ENCODE measurements at regions not wholly inside any gene's neighbourhood (a gene's known extent, or its start where the extent isn't known, plus 50 kb on each side); places are given as distances from the start of the nearest gene placed in this dataset.

DNA sequence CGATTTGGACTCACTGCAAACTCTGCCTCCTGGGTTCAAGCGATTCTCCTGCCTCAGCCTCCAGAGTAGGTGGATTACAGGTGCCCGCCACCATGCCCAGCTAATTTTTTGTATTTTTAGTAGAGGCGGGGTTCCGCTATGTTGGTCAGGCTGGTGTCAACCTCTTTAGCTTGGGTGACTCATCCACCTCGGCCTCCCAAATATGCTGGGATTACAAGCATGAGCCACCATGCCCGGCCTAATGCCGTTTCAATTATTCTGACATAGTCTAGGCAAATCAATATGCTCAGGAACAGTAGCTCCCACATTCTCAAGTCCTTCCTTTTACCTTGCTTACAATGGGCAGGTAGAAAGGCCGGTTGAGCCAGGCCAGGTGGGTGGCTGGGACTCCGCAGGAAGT is 82.0 kb upstream of the EEA1 start:
- no peak for DNase-seq (ENCODE audit: low read depth in 3 of 3, low spot score in 1 of 3)

DNA sequence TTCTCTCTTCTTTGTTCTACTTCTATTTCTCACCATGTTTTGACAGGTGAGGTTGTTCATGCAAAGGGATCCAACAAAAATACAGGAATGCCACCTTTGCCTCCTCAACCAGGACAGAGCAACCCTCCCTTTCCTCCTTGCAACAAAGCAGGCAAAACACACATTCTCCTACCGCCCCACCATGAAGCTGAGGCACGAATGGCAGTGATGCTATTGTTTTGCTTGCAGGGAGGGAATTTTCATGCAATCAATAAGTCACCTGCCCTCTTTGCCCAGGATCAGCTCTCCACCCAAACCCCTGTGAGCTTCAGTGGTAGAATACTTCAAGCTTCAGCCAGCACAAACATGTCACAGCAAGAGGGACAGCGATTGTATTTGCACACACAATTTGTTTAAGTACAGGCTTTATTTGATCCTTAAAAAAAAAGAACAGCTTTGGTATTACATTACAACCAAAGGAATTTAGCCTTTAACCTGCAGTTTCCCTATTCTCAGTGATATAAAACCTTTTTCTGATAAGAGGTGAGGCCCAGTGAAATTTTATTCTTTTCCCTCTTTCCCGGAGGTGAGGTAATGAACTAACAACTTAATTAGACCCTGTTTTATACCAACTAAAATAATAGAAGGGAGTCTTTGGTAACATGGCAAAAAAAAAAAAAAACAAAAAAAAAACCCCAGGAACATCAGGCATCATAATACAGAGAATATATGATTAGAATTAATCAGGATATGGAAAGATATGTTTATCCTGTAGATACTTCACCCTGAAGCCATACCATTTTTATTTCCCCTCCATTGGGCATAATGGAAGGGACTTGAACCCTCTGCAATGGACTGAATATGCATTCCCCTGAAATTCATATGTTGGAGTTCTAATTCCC is 87.0 kb upstream of the EEA1 start:
- no peak for DNase-seq (ENCODE audit: low read depth in 3 of 3, low spot score in 1 of 3)

DNA sequence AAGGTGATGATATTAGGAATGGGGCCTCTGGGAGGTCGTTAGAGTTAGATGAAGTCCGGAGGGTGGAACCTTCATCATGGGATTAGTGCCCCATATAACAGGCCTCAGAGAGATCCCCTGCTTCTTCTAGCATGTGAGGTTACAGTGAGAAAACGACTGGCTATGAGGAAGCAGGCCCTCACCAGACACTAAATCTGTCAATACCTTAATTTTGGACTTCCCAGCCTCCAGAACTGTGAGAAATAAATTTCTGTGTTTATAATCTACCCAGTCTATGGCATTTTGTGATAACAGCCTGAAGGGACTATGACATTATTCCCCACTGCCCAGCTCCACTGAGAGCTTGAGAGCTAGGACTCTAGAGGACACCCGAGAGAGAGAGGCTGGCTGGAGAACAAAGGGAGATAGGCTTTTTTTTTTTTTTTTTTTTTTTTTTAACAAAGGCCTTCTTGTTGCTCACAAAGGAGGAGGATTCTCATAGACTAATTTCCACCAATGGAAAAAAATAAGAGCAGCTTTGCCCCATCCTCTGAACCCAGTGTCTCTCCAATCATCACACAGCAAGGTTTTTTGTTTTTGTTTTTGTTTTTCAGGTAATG is 87.8 kb upstream of the EEA1 start:
- no peak for DNase-seq (ENCODE audit: low read depth in 3 of 3, low spot score in 1 of 3)

DNA sequence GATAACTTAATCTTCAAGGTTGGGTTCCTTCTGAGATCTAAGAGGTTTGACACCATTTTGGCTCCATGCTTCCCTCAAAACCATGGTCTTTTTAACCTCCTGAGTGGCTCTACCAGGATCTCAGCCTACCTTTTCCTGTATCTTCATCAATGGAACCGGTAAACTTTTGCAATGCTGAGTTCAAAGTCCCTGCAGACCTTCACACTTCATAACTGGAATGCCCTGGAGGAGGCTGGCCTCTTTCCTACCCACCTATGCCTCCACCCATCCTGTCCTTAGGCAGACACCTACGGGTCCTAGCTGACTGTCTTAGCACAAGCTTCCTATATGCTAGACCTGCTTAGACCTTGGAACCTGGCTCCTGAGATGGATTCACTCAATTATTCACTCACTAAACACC is 89.5 kb upstream of the EEA1 start:
- no peak for DNase-seq (ENCODE audit: low read depth in 3 of 3, low spot score in 1 of 3)

DNA sequence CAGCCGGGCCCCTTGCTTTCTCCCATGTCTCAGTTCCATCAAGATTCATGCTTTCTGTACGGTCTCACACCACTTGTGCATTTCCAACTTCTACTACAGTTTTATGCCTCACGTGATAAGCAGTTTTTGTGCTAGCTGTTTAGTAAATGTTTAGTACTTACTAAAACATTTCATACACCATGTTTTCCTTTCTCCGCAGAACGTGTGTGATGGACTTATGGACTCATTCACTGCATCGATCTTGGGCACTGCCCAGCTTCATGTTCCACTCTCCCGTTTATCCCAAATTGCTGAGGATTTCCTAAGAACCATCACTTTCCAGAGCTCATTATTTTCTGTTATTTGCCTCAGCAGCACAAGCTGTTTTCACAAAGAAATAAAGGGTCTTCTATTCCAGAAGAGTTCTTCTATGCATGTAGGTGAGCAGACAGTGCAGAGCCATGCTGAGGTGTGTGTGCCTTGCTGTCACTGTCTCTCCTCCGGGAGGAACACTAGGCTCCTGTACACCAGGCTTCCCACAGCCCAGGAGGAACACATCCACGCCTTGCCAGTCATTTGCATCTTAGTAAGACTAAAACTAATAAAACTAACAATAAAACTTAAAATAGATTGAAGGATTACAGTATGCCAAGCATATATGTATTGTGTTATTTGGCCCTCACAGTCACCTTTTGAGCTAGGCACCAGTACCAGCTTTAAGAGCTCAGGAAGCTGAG is 90.3 kb upstream of the EEA1 start:
- DNase-seq (ENCODE audit: low read depth in 3 of 3, low spot score in 1 of 3), result no peak

DNA sequence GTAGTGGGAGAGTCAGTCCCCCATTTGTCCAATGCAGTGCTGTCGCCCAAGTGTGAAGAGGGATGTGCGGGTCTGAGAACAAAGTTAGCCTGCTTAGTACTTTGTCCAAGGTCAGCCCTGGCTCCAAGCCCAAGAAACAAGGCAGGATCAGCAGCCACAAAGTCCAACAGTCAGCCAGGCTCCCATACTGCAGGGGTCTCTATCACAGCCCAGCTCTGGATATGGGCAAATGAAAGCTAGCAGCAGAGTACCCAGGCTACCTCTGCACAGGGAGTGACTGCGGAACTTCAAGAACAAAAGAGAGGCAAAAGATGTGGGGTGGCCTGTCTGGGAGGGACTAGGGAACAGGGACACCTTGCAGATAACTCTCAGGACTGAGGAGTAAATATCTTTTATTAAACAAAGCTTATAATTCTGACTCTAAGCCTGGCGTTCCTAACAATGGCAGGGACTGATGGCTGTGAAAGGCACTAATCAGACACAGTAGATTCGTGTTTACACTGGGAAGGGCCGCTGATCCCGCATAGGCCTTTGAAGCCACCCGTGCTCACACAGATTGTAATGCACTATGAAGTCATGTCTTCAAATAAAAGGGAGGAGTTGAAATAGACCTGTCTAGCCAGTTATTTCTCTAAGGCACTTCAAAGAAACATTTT is 91.0 kb upstream of the EEA1 start:
- no peak for DNase-seq (ENCODE audit: low read depth in 3 of 3, low spot score in 1 of 3)

DNA sequence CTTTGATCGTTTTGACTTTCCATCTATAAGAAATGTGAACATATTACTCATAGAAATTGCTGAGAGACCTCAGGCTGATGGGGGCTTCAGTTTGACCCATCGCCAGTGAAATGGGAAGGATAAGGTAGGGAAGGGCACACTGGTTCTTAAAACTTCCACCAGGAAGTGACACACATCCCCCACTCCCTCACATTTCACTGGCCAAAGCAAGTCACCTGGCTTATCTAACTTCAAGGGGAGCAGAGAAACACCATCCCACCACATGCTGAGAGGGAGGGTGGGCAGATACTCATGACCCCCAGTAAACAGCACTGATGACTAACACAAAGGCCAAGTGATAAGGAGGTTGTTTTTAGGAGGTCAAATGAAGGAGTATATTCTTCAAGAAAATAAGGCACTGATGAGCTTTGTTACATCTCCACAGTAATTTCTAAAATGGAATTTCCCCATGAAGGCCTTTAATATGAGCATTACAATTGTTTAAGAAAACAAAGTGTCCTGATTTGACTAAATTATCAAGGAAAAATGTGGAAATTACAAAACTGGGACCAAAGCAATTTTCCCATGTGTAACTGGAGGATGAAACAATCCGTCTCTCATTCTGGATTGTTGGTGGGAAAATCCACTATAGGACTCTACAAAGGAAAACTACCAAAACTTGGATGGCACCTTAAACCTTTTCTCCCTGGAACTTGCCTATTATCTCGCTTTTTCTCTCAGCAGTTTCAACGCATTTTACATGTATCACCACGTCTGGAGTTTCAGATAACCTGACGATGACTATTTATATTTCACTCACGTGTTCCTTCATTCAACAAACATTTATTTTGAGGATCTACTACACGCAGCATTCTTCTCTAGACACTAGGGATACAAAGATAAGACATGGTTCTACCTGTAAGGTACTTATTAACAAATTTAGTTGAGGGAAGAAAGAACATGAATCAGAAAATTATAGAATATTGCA is 91.8 kb upstream of the EEA1 start:
- DNase-seq (ENCODE audit: low read depth in 3 of 3, low spot score in 1 of 3), result no peak

DNA sequence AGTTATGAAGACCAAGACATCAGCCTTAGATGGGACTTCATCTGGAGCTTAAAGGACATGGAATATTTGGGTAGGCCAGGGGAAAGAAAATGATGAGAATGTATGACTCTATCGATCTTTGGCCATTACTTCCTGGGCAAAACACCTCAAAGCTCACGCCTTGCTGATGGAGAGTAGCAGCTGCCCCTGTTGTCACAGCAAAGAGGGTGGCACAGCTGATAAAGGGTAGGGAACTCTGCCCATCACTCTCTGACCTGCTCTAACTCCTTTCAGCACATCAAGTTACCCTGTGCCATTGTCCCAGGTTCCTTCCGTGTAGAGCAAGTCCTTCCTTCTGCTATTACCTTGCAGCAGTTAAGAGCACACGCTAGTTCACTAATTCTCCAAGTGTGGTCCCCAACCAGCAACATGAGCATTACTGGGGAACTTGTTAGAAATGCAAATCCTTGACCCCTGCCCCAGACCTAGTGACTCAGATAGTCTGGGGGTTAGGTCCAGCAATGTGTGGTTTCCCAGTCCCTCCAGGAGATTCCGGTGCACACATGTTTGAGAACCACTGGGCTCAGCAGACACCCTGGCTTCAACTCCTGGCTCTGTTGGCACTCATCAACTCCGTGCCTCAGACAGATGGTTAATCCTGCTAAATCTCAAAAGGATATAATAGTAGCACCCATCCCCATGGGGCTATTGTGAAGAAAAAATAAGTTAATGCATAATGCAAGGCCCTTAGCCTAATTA is 93.7 kb upstream of the EEA1 start:
- DNase-seq (ENCODE audit: low read depth in 3 of 3, low spot score in 1 of 3), result no peak

DNA sequence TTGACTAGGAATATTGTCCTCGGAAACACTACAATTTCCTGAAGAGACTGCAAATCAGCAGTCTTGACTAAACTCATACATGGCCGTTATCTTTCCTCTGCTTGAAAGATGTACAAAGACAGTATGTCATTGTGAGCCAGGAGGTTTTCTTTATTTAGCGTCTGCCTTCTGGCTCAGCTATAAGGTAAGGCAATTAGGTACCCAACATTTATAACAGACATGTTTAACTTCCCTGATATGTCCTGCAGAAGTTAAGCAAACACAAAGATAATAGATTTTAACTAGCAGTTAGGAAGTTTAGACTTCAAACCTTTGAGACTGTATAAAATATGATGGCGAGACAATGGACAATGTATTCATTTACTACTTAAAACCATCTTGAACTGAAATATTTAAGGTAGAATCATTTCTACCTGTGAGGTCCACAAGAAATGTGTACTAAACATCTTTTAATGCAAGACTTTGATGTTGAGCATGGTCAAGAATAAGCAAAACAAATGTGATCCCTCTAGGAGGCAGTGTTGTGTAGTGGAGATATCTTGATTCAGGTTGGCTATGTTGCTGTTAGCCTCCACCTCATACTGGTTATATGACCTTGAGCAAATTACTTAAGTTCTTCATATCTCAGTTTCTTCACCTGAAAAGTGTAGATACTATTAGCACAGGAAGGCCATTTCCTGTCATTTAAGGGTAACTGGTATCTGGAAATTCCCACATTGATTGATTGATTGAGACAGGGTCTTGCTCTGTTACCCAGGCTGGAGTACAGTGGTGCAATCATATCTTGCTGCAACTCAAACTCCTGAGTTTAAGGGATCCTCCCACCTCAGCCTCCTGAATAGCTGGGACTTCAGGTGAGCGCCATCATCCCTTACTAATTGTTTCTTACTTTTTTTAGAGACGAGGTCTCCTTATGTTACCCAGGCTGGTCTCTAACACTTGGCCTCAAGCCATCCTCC is 96.3 kb upstream of the EEA1 start:
- DNase-seq (ENCODE audit: low read depth in 3 of 3, low spot score in 1 of 3), result no peak

DNA sequence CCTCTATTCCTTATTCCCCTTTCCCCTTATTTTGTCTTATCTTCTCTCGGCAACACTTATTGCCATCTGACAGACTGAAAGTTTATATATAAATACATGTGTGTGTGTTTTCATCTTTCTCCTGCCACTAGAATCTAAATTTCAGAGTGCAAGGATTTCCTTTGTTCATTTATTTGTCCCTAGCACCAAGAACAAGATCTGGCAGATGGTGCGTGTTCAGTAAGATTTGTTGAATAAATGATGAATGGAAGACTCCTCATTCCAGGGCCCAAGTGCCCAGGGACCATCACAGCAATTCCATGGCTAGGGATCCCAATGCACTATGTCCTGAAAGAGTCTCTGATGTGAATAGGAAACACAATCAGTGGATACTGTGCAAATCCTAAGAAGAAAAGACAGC is 97.9 kb upstream of the EEA1 start:
- no peak for DNase-seq (ENCODE audit: low read depth in 3 of 3, low spot score in 1 of 3)

DNA sequence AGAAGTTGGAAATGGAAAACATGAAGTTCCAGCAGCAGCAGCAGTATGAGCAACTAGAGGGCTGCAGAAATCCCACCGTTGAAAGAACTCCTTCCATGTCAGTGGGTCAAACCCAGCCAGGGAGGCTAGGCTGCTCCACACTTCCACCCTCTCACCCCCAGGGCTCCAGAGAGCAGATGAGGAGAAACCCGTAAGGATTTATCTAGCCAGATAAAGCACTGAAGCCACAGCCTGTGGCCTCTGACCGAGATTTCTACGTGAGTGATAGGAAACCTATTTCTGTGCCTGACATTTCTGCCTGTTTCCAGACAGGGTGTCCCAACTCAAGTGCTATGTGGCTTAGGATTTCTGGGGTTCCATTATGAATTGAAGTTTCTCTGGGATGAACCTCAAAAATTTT is 100.0 kb upstream of the EEA1 start:
- DNase-seq (ENCODE audit: low read depth in 3 of 3, low spot score in 1 of 3), result no peak

DNA sequence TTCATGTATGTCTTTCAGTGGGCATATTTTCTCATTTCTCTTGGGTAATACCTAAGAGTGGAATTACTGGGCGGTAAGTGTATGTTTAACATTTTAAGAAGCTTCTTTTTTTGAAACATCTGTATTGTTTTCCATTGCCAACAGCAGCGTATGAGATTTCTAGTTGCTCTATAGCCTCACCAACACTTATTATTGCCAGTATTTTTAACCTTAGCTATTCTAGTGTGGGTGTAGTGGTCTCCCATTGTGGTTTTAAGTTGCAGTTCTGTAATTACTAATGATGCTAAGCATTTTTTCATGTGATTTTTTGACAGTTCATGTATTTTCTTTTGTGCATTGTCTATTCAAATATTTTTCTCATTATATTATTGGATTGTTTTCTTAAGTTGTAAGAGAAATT is 101.9 kb upstream of the EEA1 start:
- no peak for DNase-seq (ENCODE audit: low read depth in 3 of 3, low spot score in 1 of 3)

DNA sequence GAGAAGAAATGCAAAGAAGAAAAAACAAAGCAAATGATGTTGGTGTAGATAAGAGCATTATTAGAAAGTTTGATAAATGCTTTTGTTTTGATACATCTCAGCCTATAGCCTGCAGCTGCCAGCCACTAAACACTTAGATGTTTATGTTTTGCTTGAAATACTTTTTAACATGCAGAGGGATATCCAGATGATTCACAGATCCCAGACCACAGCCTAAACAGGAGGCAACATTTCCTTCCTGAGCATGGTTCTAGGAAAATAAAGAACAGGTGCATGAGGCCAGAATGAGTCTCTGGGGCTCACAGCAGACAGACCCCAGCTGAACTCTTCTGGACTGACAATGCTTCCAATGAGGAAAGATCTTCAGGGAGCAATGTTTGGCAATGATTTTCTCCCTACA is 103.7 kb upstream of the EEA1 start:
- DNase-seq (ENCODE audit: low read depth in 3 of 3, low spot score in 1 of 3), result no peak

DNA sequence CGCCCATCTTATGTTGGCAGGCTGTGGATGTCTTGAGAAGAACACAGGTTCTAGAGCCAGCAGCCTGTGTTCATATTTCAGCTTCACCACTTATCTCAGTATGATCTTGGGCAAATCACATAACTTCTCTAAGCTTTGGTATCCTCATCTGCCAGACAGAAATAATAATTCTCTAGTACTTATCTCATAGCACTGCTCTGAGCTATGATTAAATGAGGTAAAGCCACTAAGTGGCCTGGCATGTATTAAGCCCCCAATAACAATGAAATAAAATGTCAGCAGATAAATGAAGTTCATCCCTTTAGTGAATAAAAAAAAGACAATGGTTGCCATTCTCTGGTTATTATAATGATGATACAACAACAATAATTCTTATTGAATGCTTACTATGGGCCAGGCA is 104.9 kb upstream of the EEA1 start:
- no peak for DNase-seq (ENCODE audit: low read depth in 3 of 3, low spot score in 1 of 3)

DNA sequence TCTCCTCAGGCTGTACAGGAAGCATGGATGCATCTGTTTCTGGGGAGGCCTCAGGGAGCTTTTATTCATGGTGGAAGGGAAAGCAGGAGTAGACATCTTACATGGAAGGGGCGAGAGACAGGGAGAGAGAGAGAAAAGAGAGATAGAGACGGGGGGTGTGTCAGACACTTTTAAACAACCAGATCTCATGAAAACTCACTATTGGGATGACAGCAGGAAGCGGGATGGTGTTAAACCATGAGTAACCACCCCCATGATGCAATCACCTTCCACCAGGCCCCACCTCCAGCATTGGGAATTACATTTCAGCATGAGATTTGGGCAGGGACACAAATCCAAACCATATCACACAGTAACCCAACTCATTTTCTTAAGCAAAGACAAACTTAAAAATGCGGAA is 110.0 kb upstream of the EEA1 start:
- DNase-seq (ENCODE audit: low read depth in 3 of 3, low spot score in 1 of 3), result no peak

DNA sequence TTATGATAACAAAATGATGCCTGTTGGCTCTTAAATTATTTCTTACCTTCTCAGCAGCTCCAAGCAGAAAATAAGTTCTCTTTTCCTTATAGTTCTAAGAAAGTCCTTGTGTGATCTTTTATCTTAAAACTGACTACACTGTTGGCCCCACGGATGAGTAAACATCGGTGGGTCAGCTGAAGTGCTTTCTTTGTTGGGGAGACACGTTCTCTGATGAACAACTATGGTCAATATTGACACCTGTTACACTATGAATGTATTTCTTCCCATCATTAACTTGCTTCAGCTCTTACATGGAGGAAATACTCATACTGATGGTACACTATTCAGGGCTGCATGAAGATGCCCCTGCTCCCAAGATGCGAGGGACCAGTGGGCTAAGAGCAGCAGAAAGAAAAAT is 110.8 kb upstream of the EEA1 start:
- no peak for DNase-seq (ENCODE audit: low read depth in 3 of 3, low spot score in 1 of 3)

DNA sequence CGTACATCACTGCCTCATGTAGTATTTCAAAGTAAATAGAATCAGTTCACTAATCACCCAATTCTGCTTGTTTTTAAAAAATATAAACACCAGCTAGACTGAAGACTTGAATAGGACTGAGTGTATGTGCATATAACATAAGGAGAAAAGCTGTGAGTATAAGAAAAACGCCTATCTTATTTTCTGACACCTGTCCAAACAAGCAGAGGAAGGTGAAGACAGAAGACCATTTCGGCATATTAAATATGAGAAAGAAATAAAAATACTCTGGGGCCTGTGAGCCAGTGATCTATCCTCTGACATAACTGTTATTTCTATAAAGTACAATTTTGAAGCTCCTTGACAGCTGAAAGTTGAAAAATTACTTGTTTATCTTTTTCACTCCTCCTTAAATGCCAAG is 111.3 kb upstream of the EEA1 start:
- no peak for DNase-seq (ENCODE audit: low read depth in 3 of 3, low spot score in 1 of 3)

DNA sequence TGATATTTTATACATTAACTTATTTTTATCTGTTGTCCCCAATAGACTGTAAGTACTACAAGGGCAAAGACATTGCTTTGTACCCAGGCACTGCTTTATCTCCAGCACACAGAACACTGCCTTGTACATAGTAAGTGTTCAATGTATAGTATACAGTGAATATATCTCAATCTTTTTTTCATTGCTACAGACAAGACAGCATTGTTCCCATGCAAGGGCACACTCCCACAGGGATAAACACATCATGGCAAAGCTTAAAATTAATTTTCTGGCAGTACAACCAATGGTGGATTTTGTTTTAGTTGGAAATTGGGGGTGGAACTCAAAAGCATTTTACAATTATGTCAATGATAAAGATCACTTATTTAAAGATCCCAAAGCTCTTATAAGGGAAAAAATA is 112.3 kb upstream of the EEA1 start:
- no peak for DNase-seq (ENCODE audit: low read depth in 3 of 3, low spot score in 1 of 3)

DNA sequence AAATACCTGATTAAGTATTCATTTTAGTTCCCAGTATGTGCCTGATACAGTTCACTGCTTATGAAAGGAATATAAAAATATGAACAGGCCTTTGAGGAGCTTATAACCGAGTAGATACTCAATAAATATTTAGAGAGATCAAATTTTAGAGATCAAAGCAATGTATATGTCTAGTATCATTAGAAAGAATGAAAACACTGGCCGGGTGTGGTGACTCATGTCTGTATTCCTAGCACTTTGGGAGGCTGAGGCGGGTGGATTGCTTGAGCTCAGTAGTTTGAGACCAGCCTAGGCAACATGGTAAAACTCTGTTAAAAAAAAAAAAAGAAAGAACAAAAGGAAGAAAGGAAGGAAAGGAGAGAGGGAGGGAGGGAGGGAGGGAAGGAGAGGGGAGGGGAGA is 113.2 kb upstream of the EEA1 start:
- no peak for DNase-seq (ENCODE audit: low read depth in 3 of 3, low spot score in 1 of 3)
